HG02623 (cell line): ENCODE measurements at regions not wholly inside any gene's neighbourhood (a gene's known extent, or its start where the extent isn't known, plus 50 kb on each side); places are given as distances from the start of the nearest gene placed in this dataset.

Experiments used
- ATAC-seq: cut with Tn5 transposase; IDR thresholded peaks from one replicate; pipeline ENCODE4 v1.9.1; 2021; ENCODE audit warnings: moderate library complexity; ENCODE audit not compliant: unreplicated experiment

GRCh38 chr4:156252358-156252921, 298.8 kb upstream of the CTSO start:
- no peak for ATAC-seq

- no peak for ATAC-seq
Observed at GRCh38 chr4:156251373-156252065, 297.9 kb upstream of the CTSO start.

GRCh38 chr4:156248917-156249316, 295.3 kb upstream of the CTSO start:
- no peak for ATAC-seq

- ATAC-seq: no peak
Observed at GRCh38 chr4:156247470-156247869, 293.8 kb upstream of the CTSO start.

GRCh38 chr4:156243015-156243414, 289.3 kb upstream of the CTSO start:
- no peak for ATAC-seq

- no peak for ATAC-seq
Observed at GRCh38 chr4:156242390-156242789, 288.7 kb upstream of the CTSO start.

GRCh38 chr4:156241896-156242295, 288.2 kb upstream of the CTSO start:
- no peak for ATAC-seq

- ATAC-seq: no peak
Observed at GRCh38 chr4:156238171-156238570, 284.5 kb upstream of the CTSO start.

GRCh38 chr4:156237231-156237630, 283.6 kb upstream of the CTSO start:
- no peak for ATAC-seq

- ATAC-seq: no peak
Observed at GRCh38 chr4:156230176-156230575, 276.5 kb upstream of the CTSO start.

- ATAC-seq: no peak
Observed at GRCh38 chr4:156228676-156229075, 275.0 kb upstream of the CTSO start.

GRCh38 chr4:156227321-156227720, 273.7 kb upstream of the CTSO start:
- no peak for ATAC-seq

- no peak for ATAC-seq
Observed at GRCh38 chr4:156223985-156224384, 270.3 kb upstream of the CTSO start.

- no peak for ATAC-seq
Observed at GRCh38 chr4:156217236-156217635, 263.6 kb upstream of the CTSO start.

- ATAC-seq: peak; percentile 93
Observed at GRCh38 chr4:156201050-156201449, 247.4 kb upstream of the CTSO start.

- no peak for ATAC-seq
Observed at GRCh38 chr4:156198511-156198910, 244.8 kb upstream of the CTSO start.

GRCh38 chr4:156197216-156197615, 243.6 kb upstream of the CTSO start:
- no peak for ATAC-seq

- no peak for ATAC-seq
Observed at GRCh38 chr4:156196722-156197121, 243.1 kb upstream of the CTSO start.

- peak; percentile 93 for ATAC-seq
Observed at GRCh38 chr4:156195914-156196313, 242.2 kb upstream of the CTSO start.

GRCh38 chr4:156194896-156195295, 241.2 kb upstream of the CTSO start:
- ATAC-seq: no peak

- ATAC-seq: no peak
Observed at GRCh38 chr4:156193800-156194199, 240.1 kb upstream of the CTSO start.

GRCh38 chr4:156193106-156193505, 239.4 kb upstream of the CTSO start:
- ATAC-seq: no peak

- ATAC-seq: no peak
Observed at GRCh38 chr4:156192033-156192432, 238.4 kb upstream of the CTSO start.
